ENCODE measurements at regions not wholly inside any gene's neighbourhood (a gene's known extent, or its start where the extent isn't known, plus 50 kb on each side); places are given as distances from the start of the nearest gene placed in this dataset.

- Histone ChIP-seq H3K9me3 (ENCODE audit: control insufficient read depth in 4 of 4, low read length in 3 of 4) (no peaks in the 10 kb centered on the region), H3K4me3 (ENCODE audit: low read depth in 1 of 3, low read length in 3 of 3) (no peak overlapping the region), H3K27ac (ENCODE audit: low read depth in 1 of 2, low read length in 2 of 2) (no peak overlapping the region), H3K27me3 (ENCODE audit: control insufficient read depth in 4 of 4, insufficient read depth in 4 of 4, low read length in 3 of 4) (peaks cover 0 to 7% (median 0%) of the 10 kb centered on the region in 4 donors), H3K4me1 (ENCODE audit: control insufficient read depth in 4 of 4, insufficient read depth in 4 of 4, low read length in 3 of 4) (no peaks in the 10 kb centered on the region), H3K36me3 (ENCODE audit: control insufficient read depth in 4 of 4, insufficient read depth in 3 of 4, low read depth in 1 of 4, low read length in 3 of 4) (no peaks in the 10 kb centered on the region), H3K9ac (ENCODE audit: low read depth in 1 of 2, low read length in 2 of 2) (no peak overlapping the region)
- DNase-seq (ENCODE audit: low spot score) = peak; percentile 62
- TF ChIP-seq ZBTB33 (IDR thresholded peaks at IDR 0.05) (no peak), NR2F2 (IDR thresholded peaks at IDR 0.05) (no peak), CTCF (IDR thresholded peaks at IDR 0.05; ENCODE audit: low read depth, low read length, missing input control) (peak; percentile 55), FOXA2 (IDR thresholded peaks at IDR 0.05) (no peak), RAD21 (IDR thresholded peaks at IDR 0.05) (peak; percentile 46 to 59), REST (IDR thresholded peaks at IDR 0.05) (no peak), YY1 (IDR thresholded peaks at IDR 0.05) (no peak), ATF3 (IDR thresholded peaks at IDR 0.05) (no peak), HNF4A (conservative IDR thresholded peaks at IDR 0.05) (no peak)
- WGBS = 51% methylated on average over 13 of the region's 13 CpGs
Observed at GRCh38 chr17:33520426-33521330, 227.6 kb upstream of the ASIC2 start.

- H3K36me3 ChIP-seq (ENCODE audit: control insufficient read depth in 4 of 4, insufficient read depth in 3 of 4, low read depth in 1 of 4, low read length in 3 of 4) = no peaks in the 10 kb centered on the region
- no peak for TF ChIP-seq CTCF (IDR thresholded peaks at IDR 0.05; ENCODE audit: low read depth, low read length, missing input control)
- peak in 1 of 2 donors; percentile 16 for TF ChIP-seq RAD21 (IDR thresholded peaks at IDR 0.05)
- no peak overlapping the region for H3K27ac ChIP-seq (ENCODE audit: low read depth in 1 of 2, low read length in 2 of 2)
- 57% methylated on average over 5 of the region's 5 CpGs for WGBS
- no peak overlapping the region for H3K4me3 ChIP-seq (ENCODE audit: low read depth in 1 of 3, low read length in 3 of 3)
- no peaks in the 10 kb centered on the region for H3K4me1 ChIP-seq (ENCODE audit: control insufficient read depth in 4 of 4, insufficient read depth in 4 of 4, low read length in 3 of 4)
- H3K9ac ChIP-seq (ENCODE audit: low read depth in 1 of 2, low read length in 2 of 2) = no peak overlapping the region
- peaks cover 0 to 7% (median 0%) of the 10 kb centered on the region in 4 donors for H3K27me3 ChIP-seq (ENCODE audit: control insufficient read depth in 4 of 4, insufficient read depth in 4 of 4, low read length in 3 of 4)
- peaks cover 0 to 1% (median under 1%) of the 10 kb centered on the region in 4 donors for H3K9me3 ChIP-seq (ENCODE audit: control insufficient read depth in 4 of 4, low read length in 3 of 4)
- DNase-seq (ENCODE audit: low spot score) = no peak
Observed at GRCh38 chr17:33521784-33522183, 228.7 kb upstream of the ASIC2 start.

Measured in liver (tissue), 8 donors.